Activated T-helper 1 cell treated with anti-CD3 and anti-CD28 coated beads, Interleukin-12 subunit alpha, Interleukin-12 subunit beta, Interleukin-2, Interleukin-4 antibody, amounts not matched to agents 30 ng/mL and 10 ng/mL and 1 ng/mL, durations not matched to agents 14 hours and 24 hours and 36 hours (primary cell): ENCODE measurements at regions not wholly inside any gene's neighbourhood (a gene's known extent, or its start where the extent isn't known, plus 50 kb on each side); places are given as distances from the start of the nearest gene placed in this dataset.

ENCODE experiments used
- DNase-seq: peaks from one replicate; pipeline ENCODE4 v3.0.0; 2021; ENCODE audit warnings: low spot score
- H3K27ac Mint-ChIP-seq: one replicate; pipeline ENCODE4 v1.8.0; 2021; ENCODE audit warnings: mild to moderate bottlenecking, mixed read lengths
- H3K27me3 Mint-ChIP-seq: one replicate; pipeline ENCODE4 v1.8.0; 2022; ENCODE audit warnings: mild to moderate bottlenecking, moderate library complexity, mixed read lengths; ENCODE audit not compliant: insufficient read depth
- H3K36me3 Mint-ChIP-seq: one replicate; pipeline ENCODE4 v1.8.0; 2021; ENCODE audit warnings: low read depth, mixed read lengths
- H3K4me1 Mint-ChIP-seq: one replicate; pipeline ENCODE4 v1.8.0; 2021; ENCODE audit warnings: low read depth, mixed read lengths
- H3K4me3 Mint-ChIP-seq: one replicate; pipeline ENCODE4 v1.8.0; 2021; ENCODE audit warnings: mild to moderate bottlenecking, moderate library complexity, mixed read lengths
- H3K9me3 Mint-ChIP-seq: one replicate; pipeline ENCODE4 v1.8.0; 2021; ENCODE audit warnings: mixed read lengths
- intact Hi-C: fragments of 100-400 bp; cut with micrococcal nuclease; formaldehyde crosslinking; loops from one replicate; pipeline ENCODE4 v1.15.1; 2024

DNA sequence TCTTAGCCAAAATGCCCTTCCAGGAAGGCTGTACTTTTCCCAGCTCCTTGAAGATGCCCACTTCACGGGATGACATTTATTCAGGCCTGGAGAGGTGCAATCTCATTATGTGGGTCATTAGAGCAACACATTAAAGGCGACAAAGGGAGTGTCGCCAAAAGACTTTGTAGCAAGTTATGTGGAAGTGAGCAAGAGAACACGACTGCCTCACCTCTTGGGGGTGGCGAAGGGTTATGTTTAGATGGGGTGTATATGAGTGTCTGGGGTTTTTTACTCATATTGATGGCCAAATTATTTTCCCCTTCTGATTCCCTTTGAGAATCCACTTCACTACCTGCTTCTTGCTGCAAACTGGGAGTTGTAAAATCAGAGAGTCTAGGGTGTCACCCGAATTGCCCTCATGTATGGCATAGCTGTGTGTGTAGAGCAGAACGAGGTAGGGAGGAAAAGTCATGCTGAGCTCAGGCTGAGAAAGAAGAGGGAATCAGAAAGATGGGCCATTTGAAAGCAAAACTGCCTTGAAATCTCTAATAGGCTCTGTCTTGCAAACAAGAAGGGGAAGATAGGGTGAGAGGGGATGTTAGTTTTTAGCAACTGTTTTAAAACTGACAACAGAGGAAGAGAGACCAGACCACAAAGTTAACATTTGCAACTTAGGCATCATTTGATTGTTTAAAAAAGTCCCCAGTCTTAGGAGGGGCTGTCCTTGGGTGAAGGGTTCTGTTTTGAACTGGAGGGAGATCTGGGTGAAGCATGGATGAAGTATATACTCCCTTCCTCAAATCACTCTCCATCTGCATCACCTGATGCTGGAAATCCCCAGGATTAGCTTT lies 97.1 kb upstream of the IL12B start:
- no peak for DNase-seq
- H3K27ac Mint-ChIP-seq: peak overlapping the region; percentile 13
- no peak overlapping the region for H3K4me3 Mint-ChIP-seq

DNA sequence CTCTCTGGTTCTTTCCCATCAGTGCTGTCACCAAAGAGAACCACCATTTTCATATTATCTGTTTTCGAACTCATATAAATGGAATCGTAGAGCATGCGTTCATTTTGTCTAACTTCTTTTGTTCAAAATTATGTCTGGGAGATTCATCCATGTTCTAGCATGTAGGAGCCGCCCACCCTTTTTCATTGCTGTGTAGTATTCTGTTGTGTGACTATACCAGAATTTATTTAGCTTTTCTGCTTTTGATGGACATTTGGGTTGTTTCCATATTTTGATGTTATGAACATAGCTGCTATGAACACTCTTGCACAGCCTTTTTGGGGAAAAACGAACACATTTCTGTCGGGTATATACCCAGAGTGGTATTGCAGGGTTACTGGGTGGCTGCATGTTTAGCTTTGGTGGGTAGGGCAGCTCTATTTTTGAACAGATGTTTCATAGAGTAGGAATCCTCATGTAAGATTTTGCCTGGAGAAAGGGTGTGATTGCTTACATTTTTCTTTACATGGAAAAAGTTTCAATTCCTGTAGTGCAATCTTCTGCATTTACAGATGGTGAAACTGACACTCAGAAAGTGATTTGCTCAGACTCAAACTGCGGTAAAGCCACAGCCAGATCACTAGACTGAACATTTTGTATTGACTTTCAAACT lies 100.2 kb upstream of the IL12B start:
- Mint-ChIP-seq H3K27ac (no peak overlapping the region), H3K9me3 (peaks cover 5% of the 10 kb centered on the region), H3K36me3 (no peaks in the 10 kb centered on the region), H3K4me3 (no peak overlapping the region), H3K4me1 (peaks cover 50% of the 10 kb centered on the region), H3K27me3 (peaks cover 20% of the 10 kb centered on the region)
- DNase-seq: no peak
- intact Hi-C loops: no loop called here

More for the DNA sequence above, 97.1 kb upstream of the IL12B start:
- peaks cover 3% of the 10 kb centered on the region for H3K27me3 Mint-ChIP-seq
- peaks cover 2% of the 10 kb centered on the region for H3K36me3 Mint-ChIP-seq
- peaks cover 9% of the 10 kb centered on the region for H3K9me3 Mint-ChIP-seq
- intact Hi-C loops: loop anchor here (1.0 kb wide), 2 partner anchors 29 to 90 kb away; no protein-coding TSS in a partner anchor
- peaks cover 66% of the 10 kb centered on the region for H3K4me1 Mint-ChIP-seq

DNA sequence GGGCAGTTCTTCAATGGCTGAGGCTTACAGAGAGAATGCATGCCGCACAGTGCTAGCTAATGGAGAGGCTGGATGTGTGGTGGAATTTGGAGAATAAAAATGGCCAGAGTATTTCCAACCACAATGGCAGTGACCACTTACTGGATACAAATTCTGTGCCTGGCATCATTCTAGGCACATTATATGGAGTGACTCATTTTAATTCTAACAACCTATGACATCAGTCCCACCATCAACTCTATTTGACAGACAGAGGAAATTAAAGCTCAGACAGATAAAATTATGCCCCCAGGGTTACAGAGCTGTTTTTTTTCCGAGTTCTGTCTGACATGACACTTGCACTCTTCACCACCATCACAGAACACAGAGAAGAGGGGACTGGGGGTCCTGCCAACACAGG lies 105.6 kb upstream of the IL12B start:
- no peak overlapping the region for H3K4me3 Mint-ChIP-seq
- H3K27me3 Mint-ChIP-seq: peaks cover 34% of the 10 kb centered on the region
- no peaks in the 10 kb centered on the region for H3K9me3 Mint-ChIP-seq
- H3K36me3 Mint-ChIP-seq: no peaks in the 10 kb centered on the region
- no peak overlapping the region for H3K27ac Mint-ChIP-seq
- intact Hi-C loops: no loop called here
- no peak for DNase-seq
- peaks cover 15% of the 10 kb centered on the region for H3K4me1 Mint-ChIP-seq

DNA sequence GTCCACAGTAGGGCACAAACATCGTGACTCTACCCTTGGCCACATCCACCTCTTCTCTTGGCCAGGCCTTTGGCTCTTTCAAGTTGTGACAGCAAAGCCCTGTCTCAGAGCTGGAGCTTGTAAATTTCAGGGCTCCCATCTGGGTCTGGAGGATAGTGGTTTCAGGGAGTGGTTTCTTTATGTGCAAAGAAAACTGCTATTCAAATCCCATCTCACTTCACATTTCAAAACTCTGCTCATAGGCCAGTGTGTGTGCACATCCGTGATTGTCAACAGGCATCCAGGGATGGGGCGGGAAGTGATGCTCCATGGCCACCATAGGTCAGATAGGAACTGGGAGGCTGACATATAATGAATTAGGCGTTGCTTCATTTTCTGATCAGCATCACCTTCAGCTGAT lies 107.8 kb upstream of the IL12B start:
- Mint-ChIP-seq H3K4me1 (peaks cover 5% of the 10 kb centered on the region), H3K27me3 (peaks cover 38% of the 10 kb centered on the region), H3K9me3 (no peaks in the 10 kb centered on the region), H3K4me3 (no peak overlapping the region), H3K36me3 (no peaks in the 10 kb centered on the region), H3K27ac (no peak overlapping the region)
- intact Hi-C loops: no loop called here
- DNase-seq: no peak

DNA sequence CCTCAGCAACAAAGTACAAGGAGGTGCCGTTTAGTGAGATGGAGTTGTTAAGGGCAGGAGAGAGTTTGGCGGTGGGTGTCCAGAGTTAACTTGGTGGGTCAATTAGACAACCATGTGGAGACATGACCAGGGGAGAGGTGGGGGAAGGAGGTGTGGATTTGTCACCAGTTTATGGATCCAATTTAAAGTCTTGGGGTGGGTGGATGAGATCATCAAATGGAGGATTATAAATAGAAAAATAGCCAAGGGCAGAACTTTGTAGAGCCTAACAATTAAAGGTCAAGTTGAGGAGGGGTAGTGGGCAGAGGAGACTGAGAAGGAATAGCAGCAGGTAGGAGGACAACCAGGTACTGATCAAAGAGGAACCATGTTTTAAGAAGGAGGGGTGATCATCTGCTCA lies 108.7 kb upstream of the IL12B start:
- Mint-ChIP-seq H3K4me3 (no peak overlapping the region), H3K9me3 (no peaks in the 10 kb centered on the region)

DNA sequence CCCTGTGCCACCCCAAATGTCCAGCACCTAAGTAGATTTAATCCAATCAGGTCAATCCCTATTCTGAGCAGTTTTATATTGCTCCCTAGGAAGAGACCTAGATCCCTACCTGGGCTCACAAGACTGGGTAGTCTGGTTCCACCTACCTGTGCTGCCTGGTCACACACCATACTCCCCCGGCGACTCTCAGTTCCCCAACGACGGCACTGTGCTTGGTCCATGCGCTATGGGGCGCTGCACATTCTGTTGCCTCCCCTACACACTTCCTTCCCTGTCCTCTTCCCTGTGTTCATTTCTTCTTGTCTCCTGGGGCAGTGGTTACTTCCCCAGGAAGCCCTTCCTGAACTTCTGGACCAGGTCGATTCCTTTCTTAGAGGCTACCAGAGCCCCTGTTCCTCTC lies 109.9 kb upstream of the IL12B start:
- H3K27ac Mint-ChIP-seq: no peak overlapping the region
- no peak for DNase-seq
- H3K9me3 Mint-ChIP-seq: no peaks in the 10 kb centered on the region
- intact Hi-C loops: loop anchor here (5.0 kb wide), 1 partner anchor 527 kb away; no protein-coding TSS in a partner anchor
- peaks cover 2% of the 10 kb centered on the region for H3K36me3 Mint-ChIP-seq
- H3K4me3 Mint-ChIP-seq: no peak overlapping the region
- peaks cover 37% of the 10 kb centered on the region for H3K27me3 Mint-ChIP-seq
- H3K4me1 Mint-ChIP-seq: peaks cover 16% of the 10 kb centered on the region

More for the DNA sequence above, 108.7 kb upstream of the IL12B start:
- peaks cover 5% of the 10 kb centered on the region for H3K4me1 Mint-ChIP-seq
- DNase-seq: no peak
- peaks cover 32% of the 10 kb centered on the region for H3K27me3 Mint-ChIP-seq
- H3K27ac Mint-ChIP-seq: no peak overlapping the region
- no peaks in the 10 kb centered on the region for H3K36me3 Mint-ChIP-seq
- intact Hi-C loops: no loop called here

DNA sequence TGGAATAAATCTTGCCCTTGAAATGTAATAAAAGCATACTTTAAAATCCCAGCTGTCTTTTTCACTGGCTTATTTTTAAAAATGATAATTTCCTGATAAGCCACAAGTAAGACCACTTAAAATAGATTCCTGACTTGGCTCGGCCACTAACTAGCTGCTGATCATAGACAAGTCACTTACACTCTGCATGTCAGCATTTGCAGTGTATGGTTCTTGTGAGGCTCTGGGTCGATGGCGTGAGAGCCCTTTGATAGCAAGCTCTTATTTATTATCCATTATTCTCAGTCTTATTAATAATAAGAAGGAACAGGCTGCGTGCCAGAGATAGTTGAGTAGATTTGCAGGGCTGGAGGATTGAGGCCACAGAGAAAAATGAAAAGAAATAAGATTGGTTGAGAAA lies 110.7 kb upstream of the IL12B start:
- H3K27me3 Mint-ChIP-seq: peaks cover 37% of the 10 kb centered on the region

DNA sequence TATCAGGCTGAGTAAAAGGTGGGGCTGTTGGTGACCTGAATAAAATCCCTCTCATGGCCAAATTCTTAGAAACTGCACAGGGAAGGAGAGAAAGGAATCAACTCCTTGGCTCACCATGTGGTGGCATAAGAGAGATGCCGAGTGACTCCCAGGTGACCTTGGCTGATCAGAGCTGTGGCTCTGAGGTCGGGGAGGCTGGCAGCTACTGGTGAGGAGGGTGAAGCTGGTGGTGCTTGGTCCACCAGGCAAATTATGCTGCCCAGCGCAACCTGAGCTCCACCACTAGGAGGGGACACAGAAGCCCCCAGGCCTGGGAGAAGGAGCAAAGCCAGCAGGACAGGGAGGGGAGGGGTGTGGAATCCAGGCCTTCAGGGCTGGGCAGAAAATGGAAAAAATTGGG lies 111.2 kb upstream of the IL12B start:
- H3K27me3 Mint-ChIP-seq: peaks cover 36% of the 10 kb centered on the region
- intact Hi-C loops: loop anchor here (5.0 kb wide), 1 partner anchor 526 kb away; no protein-coding TSS in a partner anchor
- H3K36me3 Mint-ChIP-seq: peaks cover 2% of the 10 kb centered on the region
- no peaks in the 10 kb centered on the region for H3K9me3 Mint-ChIP-seq
- no peak for DNase-seq
- no peak overlapping the region for H3K4me3 Mint-ChIP-seq
- no peak overlapping the region for H3K27ac Mint-ChIP-seq
- peaks cover 16% of the 10 kb centered on the region for H3K4me1 Mint-ChIP-seq

More for the DNA sequence above, 110.7 kb upstream of the IL12B start:
- Mint-ChIP-seq H3K27ac (no peak overlapping the region), H3K4me3 (no peak overlapping the region), H3K36me3 (peaks cover 2% of the 10 kb centered on the region), H3K9me3 (no peaks in the 10 kb centered on the region), H3K4me1 (peaks cover 16% of the 10 kb centered on the region)
- DNase-seq: no peak
- intact Hi-C loops: loop anchor here (5.0 kb wide), 1 partner anchor 526 kb away; no protein-coding TSS in a partner anchor

DNA sequence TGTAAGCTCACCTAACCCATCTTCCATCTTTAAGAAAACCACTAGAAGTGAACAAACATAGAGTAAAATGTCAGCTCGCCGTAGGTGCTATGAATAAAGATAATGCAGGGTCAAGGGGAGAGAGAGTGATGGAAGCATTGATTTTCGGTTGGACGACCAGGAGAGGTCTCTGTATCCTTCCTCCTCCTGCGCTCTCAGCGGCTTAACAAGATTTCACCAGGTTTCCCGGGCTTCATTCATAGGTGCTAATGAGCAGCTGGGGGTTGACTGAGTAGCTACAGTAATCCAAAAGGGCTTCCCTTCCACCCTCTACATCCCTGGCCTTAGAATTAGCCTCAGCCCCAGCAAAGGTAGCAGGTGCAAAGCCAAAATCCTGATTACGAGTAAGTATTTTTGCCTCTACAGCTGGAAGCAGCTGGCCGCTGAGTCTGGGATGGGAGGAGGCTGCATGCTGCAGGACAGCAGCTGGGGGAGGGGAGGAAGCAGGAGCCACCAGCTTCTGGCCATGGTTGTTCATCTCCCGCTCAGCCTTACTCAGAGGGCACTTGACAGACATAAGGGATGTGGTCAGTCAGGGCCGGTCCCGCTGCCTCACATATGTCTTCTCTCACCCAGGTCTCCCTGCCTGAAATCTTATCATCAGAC lies 112.0 kb upstream of the IL12B start:
- H3K36me3 Mint-ChIP-seq: peaks cover 2% of the 10 kb centered on the region

DNA sequence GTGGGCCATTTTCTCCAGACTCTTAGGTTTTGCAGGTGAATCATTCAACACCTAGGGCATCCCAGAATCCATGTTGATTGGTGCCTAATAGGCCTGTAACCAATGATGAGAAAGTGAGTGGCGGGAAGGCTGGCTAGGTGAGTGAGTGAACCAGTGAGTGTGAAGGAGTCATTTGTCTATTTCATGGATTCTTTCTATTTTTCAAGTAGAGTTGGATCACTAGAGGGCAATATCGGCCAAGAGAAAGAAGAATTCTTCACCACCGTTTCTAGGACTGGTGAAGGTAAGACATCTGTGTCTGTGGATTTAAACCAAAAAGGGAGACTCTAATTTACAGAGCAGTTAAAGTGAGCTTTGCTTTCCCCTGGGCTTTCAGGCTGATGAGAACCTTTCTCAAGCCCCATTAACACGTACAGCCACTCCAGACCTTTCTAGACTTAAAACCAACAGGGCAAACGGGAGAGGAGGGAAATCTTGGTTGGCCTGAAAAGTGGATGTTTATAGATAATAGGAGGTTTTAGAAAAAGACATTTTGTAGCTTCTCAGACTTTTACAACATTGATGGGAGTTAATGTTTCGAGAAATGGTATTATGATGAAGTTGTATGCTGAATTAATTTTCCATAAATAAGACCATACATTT lies 114.3 kb upstream of the IL12B start:
- peaks cover 2% of the 10 kb centered on the region for H3K36me3 Mint-ChIP-seq
- H3K27me3 Mint-ChIP-seq: peaks cover 45% of the 10 kb centered on the region
- peaks cover 16% of the 10 kb centered on the region for H3K4me1 Mint-ChIP-seq
- H3K4me3 Mint-ChIP-seq: no peak overlapping the region
- no peak overlapping the region for H3K27ac Mint-ChIP-seq
- no peak for DNase-seq
- H3K9me3 Mint-ChIP-seq: no peaks in the 10 kb centered on the region
- intact Hi-C loops: loop anchor here (1.0 to 5.0 kb wide), 4 partner anchors 472 to 901 kb away; partner anchors contain the start of gene ADRA1B

More for the DNA sequence above, 112.0 kb upstream of the IL12B start:
- Mint-ChIP-seq H3K9me3 (no peaks in the 10 kb centered on the region), H3K4me1 (peaks cover 16% of the 10 kb centered on the region), H3K27ac (no peak overlapping the region), H3K27me3 (peaks cover 39% of the 10 kb centered on the region), H3K4me3 (no peak overlapping the region)
- intact Hi-C loops: loop anchor here (5.0 kb wide), 1 partner anchor 525 kb away; no protein-coding TSS in a partner anchor
- no peak for DNase-seq

DNA sequence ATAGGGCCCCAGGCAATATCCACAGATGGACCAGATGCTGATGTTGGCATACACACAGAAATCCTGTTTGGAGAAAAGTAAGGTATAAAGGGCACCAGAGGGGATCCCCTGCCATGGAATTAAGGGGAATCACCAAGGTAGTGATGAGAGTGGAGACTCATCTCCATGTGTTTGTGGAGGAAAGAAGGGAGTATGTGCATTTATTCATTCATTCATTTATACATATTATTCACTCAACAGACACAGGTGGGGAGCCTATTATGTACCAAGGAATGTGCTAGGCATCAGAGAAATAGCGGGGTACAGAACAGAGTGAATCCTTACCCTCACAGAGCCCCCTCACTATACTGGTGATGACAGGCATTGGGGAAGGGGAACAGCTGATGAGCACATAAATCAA lies 116.8 kb upstream of the IL12B start:
- peaks cover 53% of the 10 kb centered on the region for H3K27me3 Mint-ChIP-seq
- intact Hi-C loops: no loop called here
- no peaks in the 10 kb centered on the region for H3K9me3 Mint-ChIP-seq

DNA sequence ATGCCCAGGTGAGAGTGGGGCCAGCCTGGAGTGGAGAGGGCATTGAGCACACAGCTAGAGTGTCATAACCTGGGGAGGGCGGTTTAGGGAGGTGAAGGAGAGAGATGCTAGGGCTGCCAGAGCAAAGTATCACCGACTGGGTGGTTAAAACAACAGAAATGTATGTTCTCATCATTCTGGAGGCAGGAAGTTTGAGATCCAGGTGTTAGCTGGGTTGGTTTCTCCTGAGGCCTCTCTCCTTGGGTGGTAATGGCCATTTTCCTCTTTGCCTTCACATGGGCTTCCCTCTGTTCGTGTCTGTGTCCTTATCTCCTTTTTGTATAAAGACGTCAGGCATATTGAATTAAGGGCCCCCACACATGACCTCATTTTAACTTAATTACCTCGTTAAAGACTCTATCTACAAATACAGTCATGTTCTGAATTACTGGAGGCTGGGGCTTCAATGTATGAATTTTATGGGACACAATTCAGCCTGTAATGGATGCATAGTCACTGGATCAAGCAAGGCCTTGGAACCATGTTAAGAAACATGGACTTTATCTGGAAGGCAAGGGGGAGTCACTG lies 118.6 kb upstream of the IL12B start:
- Mint-ChIP-seq H3K9me3 (no peaks in the 10 kb centered on the region), H3K27ac (no peak overlapping the region), H3K36me3 (peaks cover 2% of the 10 kb centered on the region), H3K4me1 (peaks cover 17% of the 10 kb centered on the region), H3K4me3 (no peak overlapping the region), H3K27me3 (peaks cover 67% of the 10 kb centered on the region)
- DNase-seq: no peak
- intact Hi-C loops: no loop called here

More for the DNA sequence above, 116.8 kb upstream of the IL12B start:
- Mint-ChIP-seq H3K4me1 (peaks cover 17% of the 10 kb centered on the region), H3K36me3 (peaks cover 2% of the 10 kb centered on the region), H3K4me3 (no peak overlapping the region), H3K27ac (no peak overlapping the region)
- DNase-seq: no peak
